HG03432 (cell line): ENCODE measurements at regions not wholly inside any gene's neighbourhood (a gene's known extent, or its start where the extent isn't known, plus 50 kb on each side); places are given as distances from the start of the nearest gene placed in this dataset.
"Not testable (repeated sequence)": the region's sequence is repeated elsewhere in the genome, so short reads cannot be mapped to it uniquely, and the experiment has no call there.

ENCODE experiments used
- ATAC-seq: cut with Tn5 transposase; IDR thresholded peaks from one replicate; pipeline ENCODE4 v1.9.1; 2021; ENCODE audit warnings: mild to moderate bottlenecking, moderate library complexity; ENCODE audit not compliant: unreplicated experiment

- ATAC-seq = no peak
Measured at GRCh38 chr17:64773836-64774761, 112.0 kb upstream of the SMURF2 start.

- no peak for ATAC-seq
Measured at GRCh38 chr17:64773386-64773835, 111.3 kb upstream of the SMURF2 start.

DNA sequence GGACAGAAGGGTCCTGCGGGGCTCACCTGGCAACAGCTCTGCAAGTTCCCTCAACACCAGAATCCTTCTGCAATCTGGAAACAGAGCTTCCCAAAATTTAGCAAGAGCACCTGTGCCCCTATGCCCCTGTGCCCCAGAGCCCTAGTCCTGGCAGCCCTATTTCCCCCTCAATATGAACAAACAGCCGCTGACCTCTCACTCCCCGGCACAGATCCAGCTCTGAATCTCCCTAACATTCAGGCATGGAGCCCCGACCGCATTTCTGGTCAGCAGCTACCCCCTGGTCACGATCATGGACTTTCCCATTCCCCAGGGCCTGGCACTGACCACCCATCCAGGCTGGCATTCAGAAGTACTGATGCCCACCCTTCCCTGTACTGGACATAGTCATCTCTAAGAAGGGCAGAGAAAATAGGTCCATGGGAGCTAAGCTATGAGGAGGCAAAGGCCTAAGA, 110.8 kb upstream of the SMURF2 start:
- ATAC-seq = no peak

DNA sequence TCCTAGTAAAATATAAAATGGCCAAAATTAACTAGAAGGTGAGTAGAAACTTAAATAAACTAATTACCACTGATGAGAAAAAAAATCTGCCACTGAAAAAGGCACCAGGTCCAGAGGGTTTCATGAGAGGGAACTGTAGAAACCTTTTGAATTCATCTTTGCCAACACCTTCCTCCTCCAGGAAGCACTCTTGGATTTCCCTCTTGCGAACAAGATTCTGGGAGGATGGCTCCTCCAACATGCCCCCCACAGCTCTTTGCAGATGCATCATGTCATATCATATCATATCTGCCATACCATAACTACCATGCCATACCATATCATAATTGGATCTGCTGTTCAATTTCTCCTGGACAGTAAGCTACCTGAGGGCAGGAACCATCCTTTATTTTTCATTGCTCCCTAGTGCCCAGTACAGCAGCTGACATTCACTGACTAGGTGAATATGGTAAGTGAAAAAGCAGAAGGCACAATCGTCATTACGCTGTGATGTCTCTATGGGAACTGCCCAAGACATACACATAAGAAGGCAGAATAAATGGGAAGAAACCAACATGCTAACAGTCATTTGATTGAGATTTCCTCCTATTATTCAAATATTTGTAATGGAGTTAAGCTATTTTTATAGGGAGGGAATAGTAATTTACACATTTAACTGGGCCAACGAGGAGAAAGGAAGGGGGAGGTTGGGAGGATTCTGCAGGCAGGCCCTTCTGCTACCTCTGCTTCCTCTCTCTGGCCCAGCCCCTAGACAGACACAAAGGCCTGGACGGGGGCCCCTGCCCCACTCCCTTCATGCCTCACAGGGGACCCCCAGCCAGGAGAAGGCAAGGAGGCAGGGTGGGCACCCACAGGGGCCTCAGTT, 110.1 kb upstream of the SMURF2 start:
- no peak for ATAC-seq

GRCh38 chr17:64769712-64770111, 107.6 kb upstream of the SMURF2 start:
- ATAC-seq = no peak

DNA sequence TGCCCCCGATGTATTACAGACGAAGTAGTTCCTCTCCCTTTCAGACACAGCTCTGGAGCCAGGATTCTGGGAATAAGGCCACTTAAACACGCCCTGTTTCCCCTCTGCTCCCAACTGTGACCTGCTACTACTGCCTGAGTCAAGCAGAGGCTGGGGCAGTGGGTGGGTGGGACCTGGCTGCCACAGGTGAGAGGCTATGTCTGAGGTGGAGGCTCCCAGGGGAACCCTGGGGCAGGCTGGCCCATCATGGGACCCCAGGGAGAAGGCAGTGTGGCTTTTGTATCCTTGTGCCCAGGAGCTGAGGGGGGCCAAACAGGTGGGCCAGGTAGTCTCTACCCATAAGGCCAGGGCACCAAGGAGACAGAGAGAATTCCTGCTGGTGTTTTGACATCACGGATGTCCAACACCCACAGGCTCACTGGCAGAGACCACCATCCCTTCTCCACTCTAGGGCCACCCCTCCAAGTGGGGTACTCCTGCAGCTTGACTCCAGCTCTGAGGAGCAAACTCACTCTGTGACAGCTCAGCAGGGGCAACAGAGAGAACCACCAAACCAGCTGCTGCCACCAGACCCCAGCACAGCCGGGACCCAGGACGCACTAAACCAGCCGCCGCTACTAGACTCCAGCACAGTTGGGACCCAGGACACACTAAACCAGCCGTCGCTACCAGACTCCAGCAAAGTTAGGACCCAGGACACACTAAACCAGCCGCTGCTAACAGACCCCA, 105.3 kb upstream of the SMURF2 start:
- ATAC-seq = no peak

- no peak for ATAC-seq
Measured at GRCh38 chr17:64765191-64765889, 103.2 kb upstream of the SMURF2 start.

DNA sequence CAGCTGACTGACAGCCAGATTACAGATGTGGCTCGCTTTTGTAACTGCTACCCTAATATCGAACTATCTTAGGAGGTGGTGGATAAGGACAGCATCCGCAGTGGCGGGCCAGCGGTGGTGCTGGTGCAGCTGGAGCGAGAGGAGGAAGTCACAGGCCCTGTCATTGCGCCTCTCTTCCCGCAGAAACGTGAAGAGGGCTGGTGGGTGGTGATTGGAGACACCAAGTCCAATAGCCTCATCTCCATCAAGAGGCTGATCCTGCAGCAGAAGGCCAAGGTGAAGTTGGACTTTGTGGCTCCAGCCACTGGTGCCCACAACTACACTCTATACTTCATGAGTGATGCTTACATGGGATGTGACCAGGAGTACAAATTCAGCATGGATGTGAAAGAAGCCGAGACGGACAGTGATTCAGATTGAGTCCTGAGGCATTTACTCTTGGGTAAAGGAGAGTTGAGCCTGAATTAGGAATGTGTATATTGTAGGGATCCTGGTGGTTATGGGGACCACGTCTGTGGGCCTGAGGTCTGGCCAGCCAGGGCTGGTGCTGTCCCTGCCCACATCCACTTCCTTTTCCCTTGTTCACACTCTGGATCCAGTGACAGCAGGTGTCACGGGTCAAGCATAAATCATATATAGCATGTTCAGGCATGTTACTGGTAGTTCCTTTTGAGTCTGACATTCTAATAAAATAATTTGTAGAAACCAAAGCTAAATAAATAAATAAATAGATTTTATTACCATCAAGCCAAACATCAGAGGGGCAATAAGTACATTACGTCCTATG, 89.0 kb upstream of the SMURF2 start:
- no peak for ATAC-seq

GRCh38 chr17:64750478-64750877, 88.4 kb upstream of the SMURF2 start:
- ATAC-seq = no peak

DNA sequence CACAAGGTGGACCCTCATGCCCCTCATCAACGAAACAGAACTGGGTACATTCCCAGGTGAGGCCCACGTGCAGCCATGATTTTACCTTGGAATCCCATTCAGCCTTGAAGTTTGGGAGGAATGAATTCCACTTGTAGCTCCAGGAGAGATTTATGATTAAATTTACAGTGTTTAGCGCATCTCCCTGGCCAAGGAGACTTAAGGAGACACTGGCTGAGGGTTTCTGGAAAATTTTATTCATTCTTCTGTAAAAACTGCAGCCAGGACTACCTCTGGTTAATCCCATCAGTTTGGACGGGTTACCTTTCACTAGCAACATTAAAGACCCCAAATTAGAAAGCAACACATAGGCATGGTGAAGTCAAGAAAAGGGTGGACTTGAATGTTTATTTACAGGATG, 87.2 kb upstream of the SMURF2 start:
- no peak for ATAC-seq

DNA sequence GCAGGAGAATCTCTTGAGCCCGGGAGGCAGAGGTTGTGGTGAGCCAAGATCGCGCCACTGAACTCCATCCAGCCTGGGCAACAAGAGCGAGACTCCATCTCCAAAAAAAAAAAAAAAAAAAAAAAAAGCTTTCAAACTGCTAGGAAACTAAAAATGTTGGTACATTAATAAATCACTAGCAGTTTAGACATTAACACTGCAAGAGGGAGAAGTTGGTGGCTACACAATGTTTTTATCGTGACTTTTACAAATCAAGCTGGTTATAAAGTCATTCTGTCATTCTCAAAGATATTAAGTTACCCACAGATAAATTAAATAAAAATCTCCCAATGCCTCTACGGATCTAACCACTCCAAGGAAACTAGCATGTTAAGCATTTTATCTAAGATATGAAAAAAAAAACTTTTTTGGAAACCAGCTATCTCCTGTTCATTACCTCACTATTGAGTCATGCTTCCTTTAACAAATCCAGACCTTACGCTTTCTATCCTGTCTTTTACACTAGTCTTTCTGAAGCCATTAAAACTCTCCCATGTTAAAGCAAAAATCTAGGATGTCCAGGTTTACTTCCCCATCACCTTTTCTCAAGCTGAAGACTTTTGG, 85.9 kb upstream of the SMURF2 start:
- ATAC-seq = no peak

DNA sequence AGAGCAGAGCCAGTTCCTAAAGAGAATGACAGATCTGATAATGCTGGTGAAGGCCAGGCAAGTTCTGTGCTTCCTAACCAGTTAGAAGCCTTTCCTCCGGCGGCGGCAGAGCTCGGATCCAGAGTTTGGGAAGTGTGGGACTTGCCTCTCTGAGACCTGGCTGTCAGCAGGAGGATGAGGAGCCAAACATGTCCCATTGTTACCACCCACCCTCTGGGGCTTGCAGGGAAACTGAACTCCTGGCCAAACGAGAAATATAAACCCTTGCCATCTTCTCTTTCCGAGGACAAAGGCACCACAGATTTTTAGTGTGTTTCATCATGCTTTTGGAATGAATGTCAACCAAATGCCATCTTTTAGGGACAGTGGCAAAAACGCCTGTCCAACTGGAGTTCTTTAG, 80.2 kb upstream of the SMURF2 start:
- ATAC-seq = no peak

DNA sequence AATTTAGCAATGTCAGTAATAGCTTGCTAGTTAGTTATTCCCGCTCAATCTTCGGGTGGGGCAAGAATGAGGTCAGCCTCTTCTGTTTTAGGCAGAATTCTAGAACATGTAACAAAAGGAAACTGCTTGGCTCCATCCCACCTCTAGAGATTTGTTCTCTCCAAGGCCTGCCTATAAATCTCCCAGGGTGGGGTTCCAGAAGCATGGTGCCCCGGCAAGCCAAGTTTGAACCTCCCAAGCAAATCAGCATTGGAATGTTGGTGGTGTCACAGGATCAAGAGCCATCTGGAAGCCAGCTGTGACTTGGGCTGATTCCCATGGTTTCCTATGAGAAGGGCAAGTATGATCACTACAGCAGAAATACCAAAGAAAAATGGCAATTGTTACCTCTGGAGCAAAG, 79.8 kb upstream of the SMURF2 start:
- not testable (repeated sequence) for ATAC-seq

GRCh38 chr17:64741038-64741641, 79.0 kb upstream of the SMURF2 start:
- ATAC-seq = no peak

- ATAC-seq = no peak
Measured at GRCh38 chr17:64739316-64740058, 77.4 kb upstream of the SMURF2 start.

DNA sequence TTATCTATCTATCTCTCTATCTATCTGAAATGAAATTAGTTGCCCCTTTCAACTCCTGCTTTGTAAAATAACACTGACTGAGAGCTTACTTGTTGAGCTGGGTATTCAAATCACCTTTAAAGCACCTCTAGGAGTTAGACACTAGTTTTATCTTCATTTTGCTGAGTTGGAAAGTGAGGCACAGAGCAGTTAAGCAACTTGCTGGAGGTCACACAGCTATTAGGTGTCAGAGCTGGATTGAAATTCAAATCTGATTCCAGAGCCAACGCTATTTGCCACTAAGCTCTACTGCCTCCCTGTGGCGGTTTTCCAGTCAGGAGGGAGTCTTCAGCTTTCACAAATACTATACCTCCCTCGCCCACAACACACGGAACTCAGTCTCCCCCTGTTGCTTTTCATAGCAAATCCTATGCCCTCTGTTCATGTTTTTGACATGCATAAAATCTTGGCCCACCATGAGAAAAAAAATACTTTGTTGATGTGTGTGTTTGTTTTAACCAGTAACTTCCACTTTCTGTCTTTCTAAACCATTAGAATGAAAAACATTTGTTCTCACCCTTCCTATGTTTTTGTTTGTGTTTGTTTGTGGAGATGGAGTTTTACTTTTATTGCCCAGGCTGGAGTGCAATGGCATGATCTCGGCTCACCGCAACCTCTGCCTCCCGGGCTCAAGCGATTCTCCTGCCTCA, 74.8 kb upstream of the SMURF2 start:
- no peak for ATAC-seq

- ATAC-seq = no peak
Measured at GRCh38 chr17:64732336-64733006, 70.4 kb upstream of the SMURF2 start.
